Right lobe of liver (tissue), 4 donors: ENCODE measurements at regions not wholly inside any gene's neighbourhood (a gene's known extent, or its start where the extent isn't known, plus 50 kb on each side); places are given as distances from the start of the nearest gene placed in this dataset.

ENCODE experiments used
- CTCF ChIP-seq, 4 donors: fragments of 200-600 bp in 3 of 4; fragments of 450-650 bp in 1 of 4; IDR thresholded peaks; one replicate each; pipeline versions ENCODE4 v1.5.1 to v1.8.0; 2016 to 2022; ENCODE audit warnings: antibody characterized with exemption in 4 of 4, mild to moderate bottlenecking in 2 of 4
- POLR2A ChIP-seq: fragments of 450-650 bp; IDR thresholded peaks from one replicate; pipeline ENCODE4 v1.6.1; 2017; ENCODE audit warnings: antibody characterized with exemption, mild to moderate bottlenecking
- donor health status: DM: no; HTN: no; CAD: no.
- donor health status: DM: no; HTN: no; CAD: no.
- donor health status: DM: no; HTN: yes; CAD: no.

- no peak for TF ChIP-seq CTCF (IDR thresholded peaks at IDR 0.05)
- no peak for TF ChIP-seq POLR2A
These were observed 206.1 kb upstream of the IRX1 start for GRCh38 chr5:3389471-3390026.
